GM12878 (cell line): ENCODE measurements at regions not wholly inside any gene's neighbourhood (a gene's known extent, or its start where the extent isn't known, plus 50 kb on each side); places are given as distances from the start of the nearest gene placed in this dataset.

Source experiments
- ATAC-seq: fragments of 200-7000 bp; cut with Tn5 transposase; 3 replicates; pipeline ENCODE4 v1.9.1; 2020; ENCODE audit warnings: mild to moderate bottlenecking, moderate library complexity
- BruUV-seq: library from RNA; stranded (reverse); fragments of 400-500 nt; replicated peaks from 2 replicates; lab custom pipeline; 2021; lab: Mats Ljungman, UMichigan
- CTCF ChIA-PET: fragments of 300-600 bp; sonication (Branson Sonifier 250); formaldehyde crosslinking; extraction: SDS; loops from one replicate; lab custom pipeline; 2021; ENCODE audit warnings: inconsistent platforms; lab: Yijun Ruan, JAX
- POLR2A ChIA-PET: fragments of 350-600 bp; formaldehyde crosslinking; extraction: SDS; loops from one replicate; lab custom pipeline; 2021; ENCODE audit warnings: inconsistent platforms; lab: Charles Lee
- RAD21 ChIA-PET: fragments of 300-600 bp; sonication (Branson Sonifier 250); formaldehyde crosslinking; loops from one replicate; lab custom pipeline; 2023; ENCODE audit warnings: antibody characterized with exemption; ENCODE audit not compliant: unreplicated experiment; lab: Charles Lee
- SMC1A ChIA-PET: fragments of 300-600 bp; sonication (Branson Sonifier 250); formaldehyde crosslinking; loops from one replicate; lab custom pipeline; 2023; ENCODE audit not compliant: unreplicated experiment, uncharacterized antibody; lab: Charles Lee
- DNase-seq: peaks from one replicate; pipeline ENCODE4 v3.0.0-alpha.2; 2011; ENCODE audit warnings: low read depth, low spot score
- FAIRE-seq: peaks from 3 replicates; lab custom pipeline; 2011; peaks lifted over from hg19 to GRCh38; lab: Jason Lieb, UNC
- H2AFZ ChIP-seq: 2 replicates; pipeline ENCODE4 v1.6.0; 2011; ENCODE audit warnings: low read depth, low read length, control low read depth; ENCODE audit not compliant: control insufficient read depth
- H3K27ac ChIP-seq: 2 replicates; pipeline ENCODE4 v1.5.1; 2011; ENCODE audit warnings: control low read depth; ENCODE audit not compliant: control insufficient read depth, insufficient read depth
- H3K27me3 ChIP-seq, 2 experiments: replicated peaks in 1 of 2; 2 replicates each; pipeline versions ENCODE4 v1.6.0 to v1.6.1; 2011; ENCODE audit warnings: low read length in 1 of 2; ENCODE audit not compliant: control insufficient read depth in 2 of 2, insufficient read depth in 2 of 2
- H3K36me3 ChIP-seq, 2 experiments: 2 replicates each; pipeline ENCODE4 v1.5.1; 2011; ENCODE audit warnings: low read length in 1 of 2; ENCODE audit not compliant: control insufficient read depth in 2 of 2, insufficient read depth in 2 of 2
- H3K4me1 ChIP-seq: 2 replicates; pipeline ENCODE4 v1.6.1; 2011; ENCODE audit warnings: mild to moderate bottlenecking, low read length, moderate library complexity, mixed read lengths; ENCODE audit not compliant: control insufficient read depth, insufficient read depth
- H3K4me2 ChIP-seq: 2 replicates; pipeline ENCODE4 v1.6.0; 2011; ENCODE audit warnings: control low read depth; ENCODE audit not compliant: control insufficient read depth, insufficient read depth
- H3K4me3 ChIP-seq: fragments of 200-600 bp; sonication (generic); 2 replicates; pipeline ENCODE4 v1.5.1; 2016
- H3K79me2 ChIP-seq: 2 replicates; pipeline ENCODE4 v1.6.0; 2011; ENCODE audit warnings: low read length; ENCODE audit not compliant: control insufficient read depth, insufficient read depth
- H3K9ac ChIP-seq: 2 replicates; pipeline ENCODE4 v1.8.0; 2011; ENCODE audit warnings: low read length, control low read depth, mixed read lengths; ENCODE audit not compliant: control insufficient read depth, insufficient read depth
- H3K9me3 ChIP-seq: replicated peaks from 3 replicates; pipeline ENCODE4 v1.5.1; 2011; ENCODE audit warnings: mild to moderate bottlenecking, low read length; ENCODE audit not compliant: control insufficient read depth, insufficient read depth
- H4K20me1 ChIP-seq: 2 replicates; pipeline ENCODE4 v1.6.0; 2011; ENCODE audit not compliant: control insufficient read depth, insufficient read depth
- MLLT1 ChIP-seq: fragments of 450-650 bp; IDR thresholded peaks from 2 replicates; pipeline ENCODE4 v1.6.1; 2016; ENCODE audit warnings: mild to moderate bottlenecking
- NRF1 ChIP-seq: conservative IDR thresholded peaks from 2 replicates; pipeline ENCODE4 v1.6.1; 2011; ENCODE audit warnings: mild to moderate bottlenecking, low read depth, low read length, improper control_type of control experiment
- POLR2AphosphoS2 ChIP-seq: IDR thresholded peaks from 2 replicates; pipeline ENCODE4 v1.6.1; 2011; ENCODE audit warnings: low read depth, mild to moderate bottlenecking, low read length, improper control_type of control experiment, moderate library complexity
- SIX5 ChIP-seq: IDR thresholded peaks from 2 replicates; pipeline ENCODE4 v1.6.1; 2011; ENCODE audit warnings: mild to moderate bottlenecking, low read depth, low read length, moderate library complexity; ENCODE audit not compliant: severe bottlenecking
- WGBS: methylation state at CpG from one replicate; pipeline ENCODE4 v1.1.6; 2016; ENCODE audit warnings: low lambda C conversion rate; ENCODE audit not compliant: insufficient replicate concordance, insufficient coverage; ENCODE audit errors: missing lambda C conversion rate; 5-methylcytosine and 5-hydroxymethylcytosine counted together
- in situ Hi-C: fragments of 300-500 bp; cut with MboI; formaldehyde crosslinking; loops from 9 replicates; pipeline ENCODE4 v1.14.3; 2018; ENCODE audit warnings: mixed read lengths
- intact Hi-C: fragments of 100-400 bp; cut with micrococcal nuclease; formaldehyde crosslinking; loops from one replicate; pipeline ENCODE4 v1.14.2; 2022; ENCODE audit not compliant: unreplicated experiment

GRCh38 chr2:196290569-196290968, 119.2 kb upstream of the STK17B start:
- H2AFZ ChIP-seq = no peak overlapping the region
- H3K27me3 ChIP-seq = no peaks in the 10 kb centered on the region
- H3K27ac ChIP-seq = no peak overlapping the region
- ATAC-seq (no peak), DNase-seq (no peak), FAIRE-seq (no peak)
- H3K9me3 ChIP-seq = no peaks in the 10 kb centered on the region; the same call in 2 of the 3 replicates
- H3K36me3 ChIP-seq = peaks cover 0 to 24% of the 10 kb centered on the region in 2 experiments; a peak in 3 of 4 replicates
- H4K20me1 ChIP-seq = no peaks in the 10 kb centered on the region
- RAD21 ChIA-PET = interaction anchor here (0.7 to 4.1 kb wide), 5 partner anchors 119 to 216 kb away, joined by 4 to 31 read pairs (median 9); partner anchors contain the start of gene STK17B
- BruUV-seq = no TSS peak
- in situ Hi-C loops = no loop called here
- POLR2A ChIA-PET = interaction anchor here (0.5 to 1.4 kb wide), 4 partner anchors 14 to 213 kb away, joined by 3 to 7 read pairs (median 5); no protein-coding TSS in a partner anchor
- no peak overlapping the region for H3K4me2 ChIP-seq
- SMC1A ChIA-PET = interaction anchor here (0.5 to 2.9 kb wide), 13 partner anchors 8 to 1112 kb away, joined by 3 to 19 read pairs (median 4); no protein-coding TSS in a partner anchor
- no peak overlapping the region for H3K9ac ChIP-seq
- H3K79me2 ChIP-seq = no peaks in the 10 kb centered on the region
- CTCF ChIA-PET = interaction anchor here (1.0 to 4.5 kb wide), 6 partner anchors 11 to 223 kb away, joined by 3 to 30 read pairs (median 9); partner anchors contain the start of gene DNAH7
- peaks cover 36% of the 10 kb centered on the region for H3K4me1 ChIP-seq
- H3K4me3 ChIP-seq = no peak overlapping the region
- WGBS = 71% methylated on average over 1 of the region's 1 CpG
- intact Hi-C loops = loop anchor here (10.0 kb wide), 1 partner anchor 464 kb away; no protein-coding TSS in a partner anchor
- TF ChIP-seq SIX5 (no peak), POLR2AphosphoS2 (no peak), MLLT1 (no peak), NRF1 (no peak)
